ENCODE measurements at regions not wholly inside any gene's neighbourhood (a gene's known extent, or its start where the extent isn't known, plus 50 kb on each side); places are given as distances from the start of the nearest gene placed in this dataset.

- Histone ChIP-seq H3K4me1 (ENCODE audit: low read length) (no peaks in the 10 kb centered on the region), H2AFZ (ENCODE audit: low read length) (no peak overlapping the region), H3K9me2 (replicated peaks; ENCODE audit: insufficient read depth, low read length) (no peaks in the 10 kb centered on the region)
Observed at GRCh38 chr9:28923351-28923750, 1350.1 kb upstream of the C9orf72 start.

GRCh38 chr9:28925157-28925556 lies 1351.9 kb upstream of the C9orf72 start:
- H3K27me3 ChIP-seq (replicated peaks; ENCODE audit: insufficient read depth, low read length): no peaks in the 10 kb centered on the region
- no peaks in the 10 kb centered on the region for H3K36me3 ChIP-seq (replicated peaks; ENCODE audit: insufficient read depth, low read length)
- H3K4me3 ChIP-seq (ENCODE audit: low read length): no peak overlapping the region
- no peaks in the 10 kb centered on the region for H3K79me2 ChIP-seq (ENCODE audit: low read length)
- H3F3A ChIP-seq (ENCODE audit: insufficient read depth, low read length): no peaks in the 10 kb centered on the region
- no peaks in the 10 kb centered on the region for H3K4me1 ChIP-seq (ENCODE audit: low read length)
- TF ChIP-seq CTCF (IDR thresholded peaks at IDR 0.05; ENCODE audit: low read length): no peak
- no peak for TF ChIP-seq EZH2 (optimal IDR thresholded peaks at IDR 0.05; ENCODE audit: low read depth, low read length)
- no peak for TF ChIP-seq EZH2phosphoT487 (IDR thresholded peaks at IDR 0.05; ENCODE audit: low read length)
- no peak overlapping the region for H2AFZ ChIP-seq (ENCODE audit: low read length)
- DNase-seq: no peak
- H3K27ac ChIP-seq (ENCODE audit: low read length): no peak overlapping the region
- no peaks in the 10 kb centered on the region for H3K9me2 ChIP-seq (replicated peaks; ENCODE audit: insufficient read depth, low read length)
- no peaks in the 10 kb centered on the region for H4K20me1 ChIP-seq (ENCODE audit: insufficient read depth, low read length)
- no peak overlapping the region for H3K9ac ChIP-seq (ENCODE audit: low read length)
- H3K9me3 ChIP-seq (replicated peaks; ENCODE audit: insufficient read depth, low read length): no peaks in the 10 kb centered on the region
- H3K4me2 ChIP-seq (ENCODE audit: low read depth, low read length): no peak overlapping the region

More at GRCh38 chr9:28923351-28923750, 1350.1 kb upstream of the C9orf72 start:
- Histone ChIP-seq H3F3A (ENCODE audit: insufficient read depth, low read length) (no peaks in the 10 kb centered on the region), H3K27me3 (replicated peaks; ENCODE audit: insufficient read depth, low read length) (no peaks in the 10 kb centered on the region), H3K79me2 (ENCODE audit: low read length) (no peaks in the 10 kb centered on the region), H3K4me3 (ENCODE audit: low read length) (no peak overlapping the region), H3K36me3 (replicated peaks; ENCODE audit: insufficient read depth, low read length) (no peaks in the 10 kb centered on the region), H4K20me1 (ENCODE audit: insufficient read depth, low read length) (no peaks in the 10 kb centered on the region), H3K27ac (ENCODE audit: low read length) (no peak overlapping the region), H3K9ac (ENCODE audit: low read length) (no peak overlapping the region), H3K4me2 (ENCODE audit: low read depth, low read length) (no peak overlapping the region), H3K9me3 (replicated peaks; ENCODE audit: insufficient read depth, low read length) (no peaks in the 10 kb centered on the region)
- no peak for DNase-seq
- TF ChIP-seq EZH2phosphoT487 (IDR thresholded peaks at IDR 0.05; ENCODE audit: low read length) (no peak), EZH2 (optimal IDR thresholded peaks at IDR 0.05; ENCODE audit: low read depth, low read length) (no peak), CTCF (IDR thresholded peaks at IDR 0.05; ENCODE audit: low read length) (no peak)

- H4K20me1 ChIP-seq (ENCODE audit: insufficient read depth, low read length): no peaks in the 10 kb centered on the region
- no peaks in the 10 kb centered on the region for H3K79me2 ChIP-seq (ENCODE audit: low read length)
- no peaks in the 10 kb centered on the region for H3F3A ChIP-seq (ENCODE audit: insufficient read depth, low read length)
- no peak overlapping the region for H2AFZ ChIP-seq (ENCODE audit: low read length)
- H3K4me3 ChIP-seq (ENCODE audit: low read length): no peak overlapping the region
- no peaks in the 10 kb centered on the region for H3K9me3 ChIP-seq (replicated peaks; ENCODE audit: insufficient read depth, low read length)
- no peaks in the 10 kb centered on the region for H3K36me3 ChIP-seq (replicated peaks; ENCODE audit: insufficient read depth, low read length)
- no peak overlapping the region for H3K4me2 ChIP-seq (ENCODE audit: low read depth, low read length)
- no peak for TF ChIP-seq EZH2phosphoT487 (IDR thresholded peaks at IDR 0.05; ENCODE audit: low read length)
- TF ChIP-seq EZH2 (optimal IDR thresholded peaks at IDR 0.05; ENCODE audit: low read depth, low read length): no peak
- no peak for TF ChIP-seq CTCF (IDR thresholded peaks at IDR 0.05; ENCODE audit: low read length)
- H3K9me2 ChIP-seq (replicated peaks; ENCODE audit: insufficient read depth, low read length): no peaks in the 10 kb centered on the region
- DNase-seq: no peak
- no peaks in the 10 kb centered on the region for H3K4me1 ChIP-seq (ENCODE audit: low read length)
- H3K27me3 ChIP-seq (replicated peaks; ENCODE audit: insufficient read depth, low read length): no peaks in the 10 kb centered on the region
- no peak overlapping the region for H3K9ac ChIP-seq (ENCODE audit: low read length)
- H3K27ac ChIP-seq (ENCODE audit: low read length): no peak overlapping the region
Observed at GRCh38 chr9:28926306-28926705, 1353.0 kb upstream of the C9orf72 start.
